Glomerular visceral epithelial cell (primary cell): ENCODE measurements at regions not wholly inside any gene's neighbourhood (a gene's known extent, or its start where the extent isn't known, plus 50 kb on each side); places are given as distances from the start of the nearest gene placed in this dataset.

Experiments used
- DNase-seq: peaks from one replicate; pipeline ENCODE4 v3.0.0-alpha.2; 2016; ENCODE audit errors: extremely low spot score

- no peak for DNase-seq
Observed at GRCh38 chr22:27534720-27535125, 266.8 kb downstream of the MN1 start.

DNA sequence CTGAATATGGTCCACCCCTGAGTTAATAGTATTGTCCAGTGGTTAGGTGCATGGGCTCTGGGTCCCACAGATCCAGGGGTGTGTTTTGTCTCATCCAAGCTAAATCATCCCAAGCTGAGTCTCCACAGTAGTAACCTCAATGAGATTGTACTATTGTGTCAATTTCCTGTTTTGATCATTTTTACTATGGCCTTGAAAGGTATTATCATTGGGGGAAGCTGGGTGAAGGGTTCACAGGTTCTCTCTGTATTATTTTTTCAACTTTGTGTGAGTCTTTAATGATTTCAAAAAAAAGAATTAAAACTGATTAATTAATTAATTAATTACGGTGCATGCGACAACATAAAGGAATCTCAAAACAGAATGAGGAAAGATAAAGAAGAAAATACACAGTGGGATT is 266.1 kb downstream of the MN1 start:
- DNase-seq = no peak

DNA sequence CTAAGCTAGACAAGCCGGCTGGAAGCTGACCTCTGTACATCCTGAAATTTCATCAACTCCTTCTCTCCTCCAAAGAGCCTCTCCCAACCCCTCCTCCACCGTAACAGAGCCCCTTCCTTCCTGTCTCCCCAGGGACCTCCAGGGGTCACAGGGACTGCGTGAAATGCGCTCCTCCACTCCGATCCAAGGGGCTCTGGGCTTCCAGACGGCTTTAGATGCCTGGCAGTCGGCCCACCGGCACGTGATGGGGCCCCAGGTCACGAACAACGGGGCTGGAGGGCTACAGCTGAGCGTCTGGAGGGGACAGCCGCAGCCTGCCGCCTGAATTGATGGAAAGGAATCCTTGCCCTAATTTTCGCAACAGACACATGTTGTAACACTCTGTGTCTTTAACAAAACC is 264.1 kb downstream of the MN1 start:
- no peak for DNase-seq

DNA sequence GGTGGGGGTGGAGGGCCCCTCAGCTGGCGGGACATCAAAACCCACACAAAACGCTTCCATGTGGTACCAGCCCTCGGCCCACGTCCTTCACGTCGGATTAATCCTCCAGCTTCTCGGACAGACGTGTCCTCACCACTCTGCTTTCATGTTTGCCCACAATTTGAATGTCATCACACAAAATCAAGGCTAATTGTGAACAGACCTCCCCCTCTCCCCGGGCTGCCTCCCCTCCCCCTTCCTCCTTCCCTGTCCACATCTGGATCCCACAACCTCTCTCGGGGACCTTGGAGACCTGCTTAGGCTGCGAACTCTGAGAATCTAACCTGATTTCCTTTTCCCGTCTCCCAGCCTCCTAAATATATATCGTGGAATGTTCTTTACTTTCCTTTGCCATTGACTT is 262.9 kb downstream of the MN1 start:
- DNase-seq = no peak

- DNase-seq = no peak
Observed at GRCh38 chr22:27540247-27540646, 261.3 kb downstream of the MN1 start.

DNA sequence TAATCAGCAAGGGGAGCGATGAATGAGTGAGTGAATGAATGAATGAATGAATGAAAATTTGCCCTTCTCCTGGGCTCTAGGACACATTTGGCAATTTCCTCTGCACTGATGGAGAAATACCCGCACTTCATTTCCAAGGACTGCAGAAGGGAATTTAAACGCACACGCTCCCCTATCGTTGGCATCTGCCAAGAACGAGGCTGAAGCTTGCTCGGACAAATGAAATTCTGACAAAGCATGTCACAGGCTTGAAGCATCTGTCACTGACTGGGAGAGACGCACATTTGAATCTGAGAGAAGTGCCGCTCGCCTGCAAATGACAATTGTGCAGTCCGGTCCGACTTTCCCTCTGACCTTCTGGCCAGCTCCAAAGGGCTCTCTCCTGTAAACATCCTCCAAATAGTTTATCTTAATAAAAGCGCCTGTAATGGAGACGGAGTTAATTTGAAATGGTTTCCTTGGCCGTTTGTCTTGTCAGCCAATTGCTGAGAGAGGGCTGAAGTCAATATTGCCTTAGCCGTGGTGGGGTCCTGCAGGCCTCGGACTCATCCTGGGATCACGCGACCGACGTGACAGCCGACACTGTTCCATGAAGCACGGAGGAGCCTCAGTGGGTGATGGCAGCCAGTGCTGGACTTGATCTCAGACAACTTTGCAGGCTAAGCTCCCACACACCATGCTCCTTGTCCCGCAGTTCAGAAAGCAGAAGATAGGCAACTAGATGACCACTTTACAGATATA is 260.7 kb downstream of the MN1 start:
- no peak for DNase-seq

- no peak for DNase-seq
Observed at GRCh38 chr22:27541836-27542235, 259.7 kb downstream of the MN1 start.

GRCh38 chr22:27542602-27543001 is 259.0 kb downstream of the MN1 start:
- no peak for DNase-seq

DNA sequence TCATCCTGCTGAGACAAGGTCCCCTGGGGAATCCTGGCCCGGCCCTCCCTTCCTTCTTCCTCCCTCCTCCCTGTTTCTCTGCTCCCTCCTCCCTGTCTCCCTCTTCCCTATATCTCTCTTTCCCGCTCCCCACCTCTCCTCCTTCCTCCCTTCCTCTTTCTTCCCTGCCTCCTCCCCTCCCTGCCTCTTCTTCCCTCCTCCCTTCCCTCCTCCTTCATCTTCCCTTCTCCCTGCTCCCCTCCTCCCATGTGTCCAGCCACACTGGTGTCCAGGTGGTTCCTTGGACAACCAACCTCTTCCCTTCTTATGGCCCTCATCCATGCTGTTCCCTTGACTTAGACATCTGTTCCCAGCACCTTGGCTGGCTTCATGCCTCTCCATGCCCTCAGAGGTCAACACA is 258.1 kb downstream of the MN1 start:
- DNase-seq = no peak

GRCh38 chr22:27545085-27545484 is 256.5 kb downstream of the MN1 start:
- DNase-seq = no peak

DNA sequence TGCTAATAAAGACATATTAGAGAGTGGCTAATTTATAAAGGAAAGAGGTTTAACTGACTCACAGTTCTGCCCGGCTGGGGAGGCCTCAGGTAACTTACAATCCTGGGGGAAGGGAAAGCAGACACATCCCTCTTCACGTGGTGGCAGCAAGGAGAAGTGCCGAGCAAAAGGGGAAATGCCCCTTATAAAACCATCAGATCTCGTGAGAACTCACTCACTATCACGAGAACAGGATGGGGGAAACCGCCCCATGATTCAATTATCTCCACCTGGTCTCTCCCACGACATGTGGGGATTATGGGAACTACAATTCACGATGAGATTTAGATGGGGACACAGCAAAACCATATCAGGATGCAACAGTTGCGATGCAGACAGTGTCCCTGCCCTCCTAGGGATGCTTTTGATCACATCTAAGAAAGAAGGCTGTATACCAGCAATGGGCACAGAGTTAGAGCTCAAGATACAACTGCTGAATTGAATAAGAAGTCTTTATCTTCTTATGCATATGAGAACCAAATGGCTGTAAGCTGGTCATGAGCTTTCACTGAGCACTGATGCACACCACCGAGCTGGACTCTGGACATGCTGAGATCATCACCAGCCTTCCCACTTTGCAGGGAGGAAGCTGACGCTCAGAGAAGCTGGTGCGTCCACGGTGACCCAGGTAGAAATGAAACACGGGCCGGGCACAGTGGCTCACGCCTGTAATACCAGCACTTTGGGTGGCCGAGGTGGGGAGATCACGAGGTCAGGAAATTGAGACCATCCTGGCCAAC is 255.2 kb downstream of the MN1 start:
- no peak for DNase-seq

- no peak for DNase-seq
Observed at GRCh38 chr22:27551402-27551801, 250.2 kb downstream of the MN1 start.

DNA sequence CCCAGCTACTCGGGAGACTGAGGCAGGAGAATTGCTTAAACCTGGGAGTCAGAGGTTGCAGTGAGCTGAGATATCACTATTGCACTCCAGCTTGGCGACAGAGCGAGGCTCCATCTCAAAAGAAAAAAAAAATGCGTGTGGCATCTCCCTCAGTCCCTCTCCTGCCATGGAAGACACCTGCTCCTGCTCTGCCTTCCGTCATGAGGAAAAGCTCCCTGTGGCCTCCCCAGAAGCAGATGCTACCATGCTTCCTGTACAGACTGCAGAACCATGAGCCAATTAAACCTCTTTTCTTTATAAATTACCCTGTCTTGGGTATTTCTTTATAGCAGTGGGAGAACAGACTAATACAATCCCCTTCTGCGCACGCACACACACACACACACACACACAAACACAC is 249.4 kb downstream of the MN1 start:
- DNase-seq = no peak

DNA sequence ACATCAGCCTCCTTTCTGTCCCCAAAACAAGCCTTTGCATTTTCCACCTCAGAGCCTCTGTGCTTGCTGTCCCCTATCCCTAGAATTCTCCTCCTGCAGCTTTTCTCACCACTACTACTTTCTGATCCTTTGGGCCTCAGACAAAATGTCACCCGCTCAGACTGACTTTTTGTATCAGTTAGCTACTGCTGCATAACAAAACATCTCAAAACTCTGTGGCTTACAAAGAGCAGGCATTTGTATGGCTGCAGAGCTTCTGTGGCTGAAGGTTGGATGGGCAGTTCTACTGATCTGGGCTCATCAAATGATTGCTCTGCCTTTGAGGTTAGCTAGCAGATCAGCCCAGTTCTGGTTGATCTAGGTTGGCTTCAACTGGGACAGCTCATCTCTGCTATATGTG is 248.7 kb downstream of the MN1 start:
- no peak for DNase-seq

DNA sequence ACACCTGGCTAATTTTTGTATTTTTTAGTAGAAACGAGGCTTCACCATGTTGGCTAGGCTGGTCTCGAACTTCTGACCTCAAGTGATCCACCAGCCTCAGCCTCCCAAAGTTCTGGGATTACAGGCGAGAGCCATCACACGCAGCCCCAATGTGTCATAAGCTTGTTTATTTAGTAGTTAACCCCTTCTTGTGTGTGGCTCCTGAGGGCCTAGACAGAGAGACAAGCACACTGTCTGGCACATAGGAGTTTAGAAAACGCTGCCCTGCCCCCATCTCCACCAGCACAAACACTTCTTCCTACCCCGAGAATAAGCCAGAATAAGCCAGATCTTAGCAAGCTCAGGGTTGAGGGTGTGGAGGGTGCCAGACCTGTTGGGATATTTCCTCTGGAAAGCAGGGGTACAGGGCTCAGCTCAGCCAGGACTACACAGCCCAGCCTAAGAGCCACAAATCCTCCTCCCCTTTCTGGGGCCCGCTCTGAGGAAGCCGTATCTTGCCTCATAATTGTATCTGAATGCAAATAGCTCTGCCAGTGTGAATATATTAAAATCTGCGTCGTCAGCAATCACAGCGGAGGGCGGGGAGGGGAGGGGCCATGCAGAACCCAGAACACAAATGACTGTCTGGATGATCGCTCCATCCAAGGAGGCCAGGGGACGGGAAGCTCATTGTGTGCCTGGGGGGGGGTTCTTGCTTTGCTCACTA is 247.3 kb downstream of the MN1 start:
- no peak for DNase-seq

- no peak for DNase-seq
Observed at GRCh38 chr22:27554841-27555456, 246.6 kb downstream of the MN1 start.

DNA sequence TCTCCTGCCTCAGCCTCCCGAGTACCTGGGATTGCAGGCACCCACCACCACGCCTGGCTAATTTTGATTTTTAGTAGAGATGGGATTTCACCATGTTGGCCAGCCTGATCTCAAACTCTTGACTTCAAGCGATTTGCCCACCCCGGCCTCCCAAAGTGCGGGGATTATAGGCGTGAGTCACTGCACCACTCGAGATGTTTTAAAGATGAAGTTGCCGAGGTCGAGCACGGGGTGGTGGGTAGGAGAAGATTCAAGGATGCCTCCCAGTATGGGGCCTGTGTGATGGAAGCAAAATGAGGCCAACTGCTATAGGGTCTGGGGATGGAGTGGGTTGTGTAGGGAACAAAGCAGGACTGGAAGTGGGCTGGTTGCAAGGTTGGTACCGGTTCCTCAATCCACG is 245.2 kb downstream of the MN1 start:
- no peak for DNase-seq

GRCh38 chr22:27557286-27558008 is 244.1 kb downstream of the MN1 start:
- no peak for DNase-seq

- DNase-seq = no peak
Observed at GRCh38 chr22:27558658-27559371, 242.7 kb downstream of the MN1 start.

GRCh38 chr22:27560781-27561180 is 240.8 kb downstream of the MN1 start:
- DNase-seq = no peak

DNA sequence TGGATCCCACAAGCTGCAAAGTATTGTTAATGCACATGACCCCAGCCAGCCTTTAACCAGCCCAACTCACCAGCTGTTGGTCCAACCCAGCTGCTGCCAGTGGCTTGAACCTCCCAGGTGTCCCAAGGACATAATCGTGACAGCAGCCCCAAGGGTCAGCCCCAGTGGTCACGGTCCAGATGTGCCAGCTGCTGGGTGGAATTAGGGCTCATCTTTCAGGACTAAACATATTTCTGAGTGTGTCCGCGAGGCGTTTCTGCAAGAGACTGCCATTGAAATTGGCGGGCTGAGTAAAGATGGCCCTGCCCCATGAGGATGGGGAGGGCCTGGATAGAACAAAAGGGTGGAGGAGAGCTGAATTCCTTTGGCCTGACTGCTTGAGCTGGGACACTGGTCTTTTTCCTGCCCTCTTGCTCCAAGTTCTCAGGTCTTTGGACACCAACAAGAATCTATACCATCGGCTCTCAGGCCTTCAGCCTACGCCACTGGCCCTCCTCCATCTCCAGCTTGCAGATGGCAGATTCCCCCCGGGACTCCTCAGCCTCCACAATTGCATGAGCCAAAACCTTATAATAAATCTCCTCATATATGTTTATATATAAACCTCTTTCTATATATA is 240.2 kb downstream of the MN1 start:
- DNase-seq = no peak
